PC-3 (cell line): ENCODE measurements at regions not wholly inside any gene's neighbourhood (a gene's known extent, or its start where the extent isn't known, plus 50 kb on each side); places are given as distances from the start of the nearest gene placed in this dataset.

ENCODE experiments used
- ATAC-seq: fragments of 200-7000 bp; cut with Tn5 transposase; 2 replicates; pipeline ENCODE4 v1.9.1; 2020; ENCODE audit warnings: mild to moderate bottlenecking, moderate library complexity
- BruUV-seq: library from RNA; stranded (reverse); fragments of 400-500 nt; replicated peaks from 2 replicates; lab custom pipeline; 2021; lab: Mats Ljungman, UMichigan
- CTCF ChIA-PET: fragments of 300-600 bp; sonication (Branson Sonifier 250); formaldehyde crosslinking; loops from one replicate; lab custom pipeline; 2022; ENCODE audit warnings: antibody characterized with exemption; lab: Charles Lee
- POLR2A ChIA-PET: fragments of 300-600 bp; sonication (Branson Sonifier 250); formaldehyde crosslinking; loops from one replicate; lab custom pipeline; 2022; ENCODE audit warnings: antibody characterized with exemption; ENCODE audit not compliant: unreplicated experiment; lab: Charles Lee
- DNase-seq: peaks from one replicate; pipeline ENCODE4 v3.0.0-alpha.2; 2015
- H2AFZ ChIP-seq: fragments of 300-600 bp; sonication (generic); 2 replicates; pipeline ENCODE4 v1.6.0; 2016; ENCODE audit warnings: antibody characterized with exemption, low read length
- H3F3A ChIP-seq: fragments of 300-600 bp; sonication (generic); one replicate; pipeline ENCODE4 v1.6.0; 2017; ENCODE audit warnings: antibody characterized with exemption, low read length, control low read depth, mild to moderate bottlenecking; ENCODE audit not compliant: unreplicated experiment
- H3K27ac ChIP-seq: fragments of 300-600 bp; sonication (generic); 2 replicates; pipeline ENCODE4 v1.5.1; 2016; ENCODE audit warnings: mild to moderate bottlenecking, low read length
- H3K27me3 ChIP-seq: fragments of 300-600 bp; sonication (generic); 2 replicates; pipeline ENCODE4 v1.6.1; 2016; ENCODE audit warnings: low read length, mixed read lengths
- H3K36me3 ChIP-seq: fragments of 300-600 bp; sonication (generic); 2 replicates; pipeline ENCODE4 v1.6.1; 2016; ENCODE audit warnings: low read depth, mixed run types, low read length, mixed read lengths
- H3K4me1 ChIP-seq: fragments of 300-600 bp; sonication (generic); 2 replicates; pipeline ENCODE4 v1.5.1; 2016; ENCODE audit warnings: low read length; ENCODE audit not compliant: insufficient read depth
- H3K4me2 ChIP-seq: fragments of 300-600 bp; sonication (generic); 2 replicates; pipeline ENCODE4 v1.6.0; 2016; ENCODE audit warnings: low read length
- H3K4me3 ChIP-seq: fragments of 300-600 bp; sonication (generic); 2 replicates; pipeline ENCODE4 v1.5.1; 2016; ENCODE audit warnings: mild to moderate bottlenecking, low read length, mixed read lengths
- H3K79me2 ChIP-seq: fragments of 300-600 bp; sonication (generic); 2 replicates; pipeline ENCODE4 v1.6.1; 2017; ENCODE audit warnings: low read length, mixed read lengths
- H3K9ac ChIP-seq: fragments of 300-600 bp; sonication (generic); 2 replicates; pipeline ENCODE4 v1.6.0; 2016; ENCODE audit warnings: mild to moderate bottlenecking, low read length
- H3K9me2 ChIP-seq: fragments of 300-600 bp; sonication (generic); replicated peaks from 2 replicates; pipeline ENCODE4 v1.6.1; 2016; ENCODE audit warnings: mixed run types, low read length, mixed read lengths
- H3K9me3 ChIP-seq: fragments of 300-600 bp; sonication (generic); 2 replicates; pipeline ENCODE4 v1.6.1; 2016; ENCODE audit warnings: low read length, mixed read lengths
- H4K20me1 ChIP-seq: fragments of 300-600 bp; sonication (generic); 2 replicates; pipeline ENCODE4 v1.6.1; 2016; ENCODE audit warnings: low read length, mixed read lengths
- EZH2 ChIP-seq: fragments of 300-600 bp; sonication (generic); IDR thresholded peaks from one replicate; pipeline ENCODE4 v1.6.1; 2017; ENCODE audit warnings: antibody characterized with exemption, mild to moderate bottlenecking, low read length; ENCODE audit not compliant: unreplicated experiment
- EZH2phosphoT487 ChIP-seq: fragments of 300-600 bp; sonication (generic); IDR thresholded peaks from 2 replicates; pipeline ENCODE4 v1.6.1; 2018; ENCODE audit warnings: mild to moderate bottlenecking, antibody characterized with exemption, low read length, borderline replicate concordance
- intact Hi-C: fragments of 100-400 bp; cut with micrococcal nuclease; formaldehyde crosslinking; loops from 2 replicates; pipeline ENCODE4 v1.9.0; 2023
- TF ChIP-seq, protein P1 (sequence below): fragments of 300-600 bp; sonication (generic); conservative IDR thresholded peaks from 2 replicates; pipeline ENCODE4 v1.5.1; 2017; ENCODE audit warnings: antibody characterized with exemption, low read depth, mild to moderate bottlenecking, low read length

DNA sequence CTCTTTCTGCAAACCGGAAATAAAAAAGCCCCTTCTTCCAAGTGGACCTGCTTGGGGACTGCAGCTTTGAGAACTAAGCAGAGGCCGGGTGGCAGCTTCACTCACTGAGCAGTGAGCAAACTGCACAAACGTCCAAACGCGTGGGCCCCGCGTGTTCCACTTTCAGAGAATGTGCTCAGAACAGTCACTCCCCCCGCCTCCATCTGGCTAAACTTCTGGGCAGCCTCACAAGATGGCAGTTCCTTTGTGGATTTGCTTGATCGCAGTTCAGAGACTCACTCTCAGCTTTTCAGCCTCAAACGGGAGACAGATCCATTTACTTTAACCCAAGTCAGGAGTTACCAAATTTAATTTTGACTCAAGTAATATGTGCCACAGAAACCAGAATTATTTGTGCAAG, 216.6 kb downstream of the TLE1 start:
- Histone ChIP-seq H4K20me1 (no peaks in the 10 kb centered on the region), H3K4me1 (no peaks in the 10 kb centered on the region), H3K27me3 (no peaks in the 10 kb centered on the region), H3K27ac (no peak overlapping the region), H3K9ac (no peak overlapping the region), H3K9me2 (no peaks in the 10 kb centered on the region), H2AFZ (no peak overlapping the region), H3K79me2 (no peaks in the 10 kb centered on the region), H3K4me2 (no peak overlapping the region), H3F3A (no peaks in the 10 kb centered on the region), H3K36me3 (no peaks in the 10 kb centered on the region), H3K4me3 (no peak overlapping the region), H3K9me3 (no peaks in the 10 kb centered on the region)
- no TSS peak for BruUV-seq
- POLR2A ChIA-PET = no interaction called here
- DNase-seq = no peak
- TF ChIP-seq EZH2phosphoT487 = no peak
- TF ChIP-seq EZH2 = no peak
- TF ChIP-seq, protein P1, sequence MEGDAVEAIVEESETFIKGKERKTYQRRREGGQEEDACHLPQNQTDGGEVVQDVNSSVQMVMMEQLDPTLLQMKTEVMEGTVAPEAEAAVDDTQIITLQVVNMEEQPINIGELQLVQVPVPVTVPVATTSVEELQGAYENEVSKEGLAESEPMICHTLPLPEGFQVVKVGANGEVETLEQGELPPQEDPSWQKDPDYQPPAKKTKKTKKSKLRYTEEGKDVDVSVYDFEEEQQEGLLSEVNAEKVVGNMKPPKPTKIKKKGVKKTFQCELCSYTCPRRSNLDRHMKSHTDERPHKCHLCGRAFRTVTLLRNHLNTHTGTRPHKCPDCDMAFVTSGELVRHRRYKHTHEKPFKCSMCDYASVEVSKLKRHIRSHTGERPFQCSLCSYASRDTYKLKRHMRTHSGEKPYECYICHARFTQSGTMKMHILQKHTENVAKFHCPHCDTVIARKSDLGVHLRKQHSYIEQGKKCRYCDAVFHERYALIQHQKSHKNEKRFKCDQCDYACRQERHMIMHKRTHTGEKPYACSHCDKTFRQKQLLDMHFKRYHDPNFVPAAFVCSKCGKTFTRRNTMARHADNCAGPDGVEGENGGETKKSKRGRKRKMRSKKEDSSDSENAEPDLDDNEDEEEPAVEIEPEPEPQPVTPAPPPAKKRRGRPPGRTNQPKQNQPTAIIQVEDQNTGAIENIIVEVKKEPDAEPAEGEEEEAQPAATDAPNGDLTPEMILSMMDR = no peak
- intact Hi-C loops = no loop called here
- no peak for ATAC-seq
- CTCF ChIA-PET = no interaction called here

DNA sequence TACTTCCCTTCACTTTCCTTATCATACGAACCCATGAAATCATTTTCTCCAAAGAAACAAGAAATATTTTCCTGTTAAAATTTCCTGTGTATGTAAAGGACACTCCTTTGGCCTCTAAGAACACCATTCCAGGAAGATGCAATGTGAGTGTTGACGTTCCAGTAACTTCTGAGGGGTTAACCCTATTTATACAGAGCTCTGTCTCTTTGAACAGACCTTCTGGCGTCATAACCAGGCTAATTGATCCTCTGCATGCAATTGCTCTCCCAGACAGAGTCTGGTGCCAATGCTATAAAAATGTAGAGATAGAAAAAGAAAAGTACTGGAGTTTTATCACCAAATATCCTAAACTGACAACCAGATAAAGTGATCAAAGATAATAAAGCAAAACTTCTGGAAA, 218.5 kb downstream of the TLE1 start:
- H3K27me3 ChIP-seq = no peaks in the 10 kb centered on the region
- H3K4me3 ChIP-seq = no peak overlapping the region
- H2AFZ ChIP-seq = no peak overlapping the region
- H3K27ac ChIP-seq = no peak overlapping the region
- no peaks in the 10 kb centered on the region for H3K79me2 ChIP-seq
- DNase-seq = no peak
- H3F3A ChIP-seq = no peaks in the 10 kb centered on the region
- H3K9me2 ChIP-seq = no peaks in the 10 kb centered on the region
- intact Hi-C loops = no loop called here
- no peak overlapping the region for H3K9ac ChIP-seq
- ChIA-PET POLR2A (no interaction called here), CTCF (no interaction called here)
- H3K4me1 ChIP-seq = no peaks in the 10 kb centered on the region
- no peaks in the 10 kb centered on the region for H3K9me3 ChIP-seq
- no peak overlapping the region for H3K4me2 ChIP-seq
- TF ChIP-seq, protein P1 = no peak
- TF ChIP-seq EZH2phosphoT487 (no peak), EZH2 (no peak)
- no peaks in the 10 kb centered on the region for H3K36me3 ChIP-seq
- H4K20me1 ChIP-seq = no peaks in the 10 kb centered on the region
- ATAC-seq = no peak
- BruUV-seq = no TSS peak

DNA sequence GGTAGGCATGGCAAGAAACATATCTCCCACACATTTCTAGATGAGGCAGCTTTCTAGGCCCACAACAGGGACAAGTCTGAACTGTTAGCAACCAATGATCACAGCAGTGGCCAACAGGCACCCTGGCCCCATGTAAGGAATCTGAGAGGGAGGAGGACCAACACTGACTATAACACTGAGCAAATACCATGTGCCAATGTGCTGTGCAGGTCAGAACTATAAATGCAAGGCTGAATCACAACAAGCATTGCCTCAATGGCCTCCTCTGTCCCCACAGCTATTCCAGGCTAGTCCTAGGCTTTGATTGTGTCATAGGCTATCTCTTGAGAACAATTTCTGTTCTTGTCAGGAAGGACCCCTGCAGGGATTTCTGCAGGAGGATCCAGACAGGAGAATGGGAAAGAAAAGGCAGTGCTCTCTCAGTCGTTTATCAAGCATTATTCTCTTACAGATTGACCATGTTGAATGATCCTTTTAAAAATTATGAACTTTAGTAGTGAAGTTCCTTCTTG, 221.2 kb downstream of the TLE1 start:
- intact Hi-C loops = no loop called here
- TF ChIP-seq EZH2 = no peak
- TF ChIP-seq, protein P1 = no peak
- no peak for TF ChIP-seq EZH2phosphoT487
- no peaks in the 10 kb centered on the region for H3K36me3 ChIP-seq
- no peaks in the 10 kb centered on the region for H3K9me2 ChIP-seq
- ChIA-PET POLR2A (no interaction called here), CTCF (no interaction called here)
- ATAC-seq (no peak), DNase-seq (no peak)
- no peaks in the 10 kb centered on the region for H3K9me3 ChIP-seq
- H3K27ac ChIP-seq = no peak overlapping the region
- no peak overlapping the region for H3K4me3 ChIP-seq
- no TSS peak for BruUV-seq
- no peaks in the 10 kb centered on the region for H4K20me1 ChIP-seq
- H2AFZ ChIP-seq = no peak overlapping the region
- no peaks in the 10 kb centered on the region for H3K27me3 ChIP-seq
- no peaks in the 10 kb centered on the region for H3K79me2 ChIP-seq
- H3K4me1 ChIP-seq = no peaks in the 10 kb centered on the region
- H3K4me2 ChIP-seq = no peak overlapping the region
- H3F3A ChIP-seq = no peaks in the 10 kb centered on the region
- H3K9ac ChIP-seq = no peak overlapping the region
